Breast epithelium (tissue), 4 donors: ENCODE measurements at regions not wholly inside any gene's neighbourhood (a gene's known extent, or its start where the extent isn't known, plus 50 kb on each side); places are given as distances from the start of the nearest gene placed in this dataset.
"Not testable (repeated sequence)": the region's sequence is repeated elsewhere in the genome, so short reads cannot be mapped to it uniquely, and the experiment has no call there.

Experiments used
- DNase-seq, 2 donors: peaks; one replicate each; pipeline ENCODE4 v3.0.0-alpha.2; 2019; ENCODE audit warnings: low spot score in 2 of 2
- H3K27ac ChIP-seq, 2 donors: fragments of 200-600 bp; sonication (generic) in 1 of 2; one replicate each; pipeline ENCODE4 v1.5.1; 2016 to 2019; ENCODE audit warnings: mild to moderate bottlenecking in 1 of 2
- H3K27me3 ChIP-seq, 2 donors: fragments of 200-600 bp; sonication (generic) in 1 of 2; one replicate each; pipeline versions ENCODE4 v1.5.1 to v1.6.0; 2017 to 2019; ENCODE audit warnings: control low read depth in 1 of 2, mild to moderate bottlenecking in 1 of 2
- H3K36me3 ChIP-seq: fragments of 200-600 bp; one replicate; pipeline ENCODE4 v1.5.1; 2019
- H3K4me1 ChIP-seq, 2 donors: fragments of 200-600 bp; sonication (generic); one replicate each; pipeline ENCODE4 v1.5.1; 2016 to 2019; ENCODE audit warnings: control low read depth in 1 of 2
- H3K4me3 ChIP-seq, 3 donors: fragments of 200-600 bp; sonication (generic); 1 replicate in 2 of 3; 2 replicates in 1 of 3; pipeline ENCODE4 v1.5.1; 2016 to 2019; ENCODE audit warnings: mild to moderate bottlenecking in 3 of 3, moderate library complexity in 2 of 3
- H3K9me3 ChIP-seq, 2 donors: fragments of 200-600 bp; sonication (generic) in 1 of 2; one replicate each; pipeline ENCODE4 v1.5.1; 2016 to 2019; ENCODE audit warnings: control low read depth in 1 of 2
- CTCF ChIP-seq, 3 donors: fragments of 450-650 bp; IDR thresholded peaks; one replicate each; pipeline ENCODE4 v1.5.1; 2016 to 2017; ENCODE audit warnings: antibody characterized with exemption in 3 of 3, mild to moderate bottlenecking in 3 of 3, moderate library complexity in 3 of 3
- POLR2A ChIP-seq: fragments of 450-650 bp; IDR thresholded peaks from one replicate; pipeline ENCODE4 v1.6.1; 2016; ENCODE audit warnings: antibody characterized with exemption, mild to moderate bottlenecking, moderate library complexity
- POLR2AphosphoS5 ChIP-seq, 3 donors: sonication (generic); formaldehyde crosslinking; IDR thresholded peaks; one replicate each; pipeline ENCODE4 v1.6.1; 2017; ENCODE audit warnings: antibody characterized with exemption in 3 of 3
- intact Hi-C: fragments of 100-400 bp; cut with DNase I; formaldehyde crosslinking; loops from one replicate; pipeline ENCODE4 v1.15.1; 2023; ENCODE audit warnings: low total_unique reads

DNA sequence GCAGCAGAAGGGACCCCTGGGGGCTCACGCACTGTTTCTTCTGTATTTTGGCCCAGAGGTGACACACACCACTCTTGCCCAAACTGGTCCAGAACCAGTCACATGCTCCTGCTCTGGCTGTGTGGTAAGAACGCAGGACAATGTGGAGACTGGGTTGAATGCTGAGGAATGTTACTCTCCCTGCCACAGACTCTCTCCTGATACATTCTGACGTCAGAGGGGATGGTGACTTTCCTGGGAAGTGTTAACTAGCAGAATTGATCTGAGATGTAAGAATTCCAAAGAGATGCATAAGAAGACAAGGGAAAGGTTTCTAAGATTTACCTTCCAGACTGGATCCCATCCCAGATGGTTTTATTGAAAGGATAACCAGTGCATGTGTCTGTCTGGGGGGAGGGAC is 100.8 kb downstream of the ASB1 start:
- H3K36me3 ChIP-seq = no peaks in the 10 kb centered on the region
- no peak overlapping the region for H3K27ac ChIP-seq
- no peaks in the 10 kb centered on the region for H3K27me3 ChIP-seq
- intact Hi-C loops = no loop called here
- DNase-seq = no peak
- peaks cover 17% of the 10 kb centered on the region in 2 donors for H3K9me3 ChIP-seq
- H3K4me3 ChIP-seq = no peak overlapping the region
- TF ChIP-seq CTCF (IDR thresholded peaks at IDR 0.05) (no peak), POLR2A (no peak), POLR2AphosphoS5 (IDR thresholded peaks at IDR 0.05) (no peak)
- H3K4me1 ChIP-seq = no peaks in the 10 kb centered on the region

- Histone ChIP-seq H3K9me3 (peaks cover 17 to 25% of the 10 kb centered on the region in 2 donors), H3K36me3 (no peaks in the 10 kb centered on the region), H3K4me1 (no peaks in the 10 kb centered on the region), H3K4me3 (no peak overlapping the region), H3K27me3 (no peaks in the 10 kb centered on the region), H3K27ac (peak overlapping the region in 1 of 2 donors; percentile 32)
- no peak for DNase-seq
- no peak for TF ChIP-seq POLR2A
- TF ChIP-seq CTCF (IDR thresholded peaks at IDR 0.05) = no peak
- TF ChIP-seq POLR2AphosphoS5 (IDR thresholded peaks at IDR 0.05) = no peak
- intact Hi-C loops = no loop called here
Measured at GRCh38 chr2:238528953-238529781, 102.4 kb downstream of the ASB1 start.

DNA sequence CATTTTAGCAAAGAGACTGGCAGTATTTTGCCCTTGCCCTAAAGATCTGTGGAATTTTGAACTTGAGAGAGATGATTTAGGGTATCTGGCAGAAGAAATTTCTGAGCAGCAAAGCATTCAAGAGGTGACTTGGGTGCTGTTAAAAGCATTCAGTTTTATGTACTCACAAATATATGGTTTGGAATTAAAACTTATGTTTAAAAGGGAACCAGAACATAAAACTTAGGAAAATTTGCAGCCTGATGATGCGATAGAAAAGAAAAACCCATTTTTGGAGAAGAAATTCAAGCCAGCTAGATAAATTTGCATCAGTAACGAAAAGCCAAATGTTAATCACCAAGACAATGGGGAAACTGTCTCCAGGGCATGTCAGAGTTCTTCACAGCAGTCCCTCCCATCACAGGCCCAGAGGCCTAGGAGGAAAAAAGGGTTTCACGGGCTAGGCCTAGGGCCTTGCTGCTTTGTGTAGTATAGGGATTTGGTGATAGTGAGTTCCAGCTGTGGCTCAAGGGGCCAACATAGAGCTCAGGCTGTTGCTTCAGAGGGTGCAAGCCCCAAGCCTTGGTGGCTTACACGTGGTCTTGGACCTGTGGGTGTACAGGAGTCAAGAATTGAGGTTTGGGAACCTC is 104.4 kb downstream of the ASB1 start:
- H3K27me3 ChIP-seq, H3K36me3 ChIP-seq, H3K4me3 ChIP-seq, intact Hi-C loops, H3K27ac ChIP-seq, DNase-seq, H3K4me1 ChIP-seq: not testable (repeated sequence)
- peaks cover 17 to 25% of the 10 kb centered on the region in 2 donors for H3K9me3 ChIP-seq

DNA sequence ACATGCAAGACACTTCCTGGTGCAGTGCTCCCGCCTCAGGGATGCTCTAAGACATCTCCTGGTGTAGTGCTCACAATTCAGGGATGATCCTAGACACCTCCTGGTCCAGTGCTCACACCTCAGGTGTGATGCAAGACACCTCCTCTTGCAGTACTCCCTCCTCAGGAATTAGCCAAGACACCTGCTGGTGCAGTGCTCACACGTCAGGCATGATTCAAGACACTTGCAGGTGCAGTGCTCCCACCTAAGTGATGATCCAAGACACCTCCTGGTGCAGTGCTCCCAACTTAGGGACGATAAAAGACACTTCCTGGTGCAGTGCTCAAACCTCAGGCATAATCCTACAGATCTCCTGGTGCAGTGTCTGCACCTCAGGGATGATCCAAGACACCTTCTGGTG is 117.0 kb downstream of the ASB1 start:
- intact Hi-C loops, H3K36me3 ChIP-seq, H3K9me3 ChIP-seq, H3K27me3 ChIP-seq, DNase-seq, H3K4me3 ChIP-seq, H3K27ac ChIP-seq, H3K4me1 ChIP-seq: not testable (repeated sequence)

GRCh38 chr2:238548902-238549462 is 122.3 kb downstream of the ASB1 start:
- no peaks in the 10 kb centered on the region for H3K4me1 ChIP-seq
- intact Hi-C loops = loop anchor here (5.0 kb wide), 1 partner anchor 1848 kb away; no protein-coding TSS in a partner anchor
- H3K4me3 ChIP-seq = no peak overlapping the region
- H3K9me3 ChIP-seq = peaks cover 20 to 28% of the 10 kb centered on the region in 2 donors
- DNase-seq = no peak
- H3K27ac ChIP-seq = no peak overlapping the region
- TF ChIP-seq POLR2A (no peak), CTCF (IDR thresholded peaks at IDR 0.05) (no peak), POLR2AphosphoS5 (IDR thresholded peaks at IDR 0.05) (no peak)
- no peaks in the 10 kb centered on the region for H3K27me3 ChIP-seq
- no peaks in the 10 kb centered on the region for H3K36me3 ChIP-seq

GRCh38 chr2:238549866-238550265 is 123.1 kb downstream of the ASB1 start:
- H3K9me3 ChIP-seq = peaks cover 20 to 31% of the 10 kb centered on the region in 2 donors
- H3K36me3 ChIP-seq = no peaks in the 10 kb centered on the region
- no peak overlapping the region for H3K27ac ChIP-seq
- no peaks in the 10 kb centered on the region for H3K4me1 ChIP-seq
- DNase-seq = no peak
- no peak overlapping the region for H3K4me3 ChIP-seq
- TF ChIP-seq POLR2A (no peak), CTCF (IDR thresholded peaks at IDR 0.05) (no peak), POLR2AphosphoS5 (IDR thresholded peaks at IDR 0.05) (no peak)
- H3K27me3 ChIP-seq = no peaks in the 10 kb centered on the region
- intact Hi-C loops = loop anchor here (5.0 kb wide), 1 partner anchor 1847 kb away; no protein-coding TSS in a partner anchor
